Endothelial cell of umbilical vein (primary cell): ENCODE measurements at regions not wholly inside any gene's neighbourhood (a gene's known extent, or its start where the extent isn't known, plus 50 kb on each side); places are given as distances from the start of the nearest gene placed in this dataset.

Experiments used
- BruUV-seq: library from RNA; stranded (reverse); fragments of 400-500 nt; replicated peaks from 2 replicates; lab custom pipeline; 2021; lab: Mats Ljungman, UMichigan
- CTCF ChIA-PET: fragments of 300-600, 350-600 bp; sonication (Branson Sonifier 250); formaldehyde crosslinking; loops from one replicate; lab custom pipeline; 2021; ENCODE audit warnings: antibody characterized with exemption, inconsistent platforms; lab: Charles Lee
- POLR2A ChIA-PET: fragments of 300-600, 350-600 bp; sonication (Branson Sonifier 250); formaldehyde crosslinking; loops from one replicate; lab custom pipeline; 2021; ENCODE audit warnings: antibody characterized with exemption, inconsistent platforms; lab: Charles Lee
- DNase-seq: peaks from one replicate; pipeline ENCODE4 v3.0.0-alpha.2; 2011; ENCODE audit warnings: low read depth, low spot score
- FAIRE-seq: peaks from 2 replicates; lab custom pipeline; 2011; peaks lifted over from hg19 to GRCh38; lab: Jason Lieb, UNC
- H2AFZ ChIP-seq: 2 replicates; pipeline ENCODE4 v1.6.0; 2012; ENCODE audit warnings: low read depth, low read length, control low read depth, inconsistent platforms
- H3K27ac ChIP-seq: 2 replicates; pipeline ENCODE4 v1.5.1; 2011; ENCODE audit warnings: low read depth, mild to moderate bottlenecking, control low read depth, low read length, moderate library complexity; ENCODE audit not compliant: insufficient read depth
- H3K27me3 ChIP-seq, 2 experiments: 2 replicates each; pipeline versions ENCODE4 v1.6.0 to v1.6.1; 2011; ENCODE audit warnings: low read length in 2 of 2, mixed read lengths in 1 of 2; ENCODE audit not compliant: control insufficient read depth in 2 of 2, insufficient read depth in 2 of 2
- H3K36me3 ChIP-seq, 2 experiments: 2 replicates in 1 of 2; 3 replicates in 1 of 2; pipeline ENCODE4 v1.5.1; 2011; ENCODE audit warnings: low read length in 2 of 2, mild to moderate bottlenecking in 1 of 2, moderate library complexity in 1 of 2; ENCODE audit not compliant: control insufficient read depth in 2 of 2, insufficient read depth in 2 of 2; ENCODE audit errors: extremely low read depth in 1 of 2
- H3K4me1 ChIP-seq: 3 replicates; pipeline ENCODE4 v1.5.1; 2011; ENCODE audit warnings: mild to moderate bottlenecking, low read length; ENCODE audit not compliant: control insufficient read depth, insufficient read depth; ENCODE audit errors: extremely low read depth
- H3K4me2 ChIP-seq: 2 replicates; pipeline ENCODE4 v1.6.1; 2011; ENCODE audit warnings: low read length, control low read depth, mixed read lengths; ENCODE audit not compliant: insufficient read depth
- H3K4me3 ChIP-seq, 3 experiments: fragments of 200-600 bp in 1 of 3; sonication (generic), shearing (Covaris generic) in 1 of 3; replicated peaks in 1 of 3; 2 replicates each; pipeline ENCODE4 v1.5.1; 2011 to 2016; ENCODE audit warnings: control low read depth in 3 of 3, low read length in 3 of 3, mild to moderate bottlenecking in 2 of 3, inconsistent platforms in 1 of 3, low read depth in 1 of 3, moderate library complexity in 1 of 3; ENCODE audit not compliant: insufficient read depth in 1 of 3
- H3K79me2 ChIP-seq: 2 replicates; pipeline ENCODE4 v1.6.0; 2012; ENCODE audit warnings: low read length, inconsistent platforms; ENCODE audit not compliant: control insufficient read depth, insufficient read depth
- H3K9ac ChIP-seq: replicated peaks from 2 replicates; pipeline ENCODE3; 2011; ENCODE audit warnings: low read length, control low read depth; ENCODE audit not compliant: insufficient read depth; ENCODE audit errors: extremely low read depth
- H3K9me1 ChIP-seq: replicated peaks from 3 replicates; pipeline ENCODE4 v1.6.0; 2011; ENCODE audit warnings: mild to moderate bottlenecking, low read length; ENCODE audit not compliant: control insufficient read depth, insufficient read depth; ENCODE audit errors: extremely low read depth
- H3K9me3 ChIP-seq: replicated peaks from 2 replicates; pipeline ENCODE4 v1.5.1; 2012; ENCODE audit warnings: low read length, inconsistent platforms; ENCODE audit not compliant: control insufficient read depth, insufficient read depth
- H4K20me1 ChIP-seq: replicated peaks from 2 replicates; pipeline ENCODE3; 2011; ENCODE audit warnings: mild to moderate bottlenecking, low read length; ENCODE audit not compliant: control insufficient read depth, insufficient read depth; ENCODE audit errors: extremely low read depth
- EZH2 ChIP-seq: IDR thresholded peaks from 2 replicates; pipeline ENCODE4 v1.6.1; 2012; ENCODE audit warnings: borderline replicate concordance, low read depth, mild to moderate bottlenecking, moderate library complexity, low read length, inconsistent platforms; ENCODE audit not compliant: severe bottlenecking
- FOS ChIP-seq: IDR thresholded peaks from 2 replicates; pipeline ENCODE4 v1.6.1; 2011; ENCODE audit warnings: mild to moderate bottlenecking, low read length, moderate library complexity, borderline replicate concordance; ENCODE audit not compliant: insufficient read depth
- GATA2 ChIP-seq: IDR thresholded peaks from 2 replicates; pipeline ENCODE4 v1.7.0; 2011; ENCODE audit warnings: low read depth, mild to moderate bottlenecking, moderate library complexity, mixed read lengths, low read length; ENCODE audit not compliant: insufficient read length, insufficient read depth
- JUN ChIP-seq: IDR thresholded peaks from 2 replicates; pipeline ENCODE4 v1.6.1; 2011; ENCODE audit warnings: borderline replicate concordance, low read depth; ENCODE audit not compliant: insufficient read length, insufficient read depth
- MYC ChIP-seq: IDR thresholded peaks from one replicate; pipeline ENCODE4 v1.6.1; 2011; ENCODE audit warnings: mild to moderate bottlenecking, low read depth, low read length
- POLR2A ChIP-seq: IDR thresholded peaks from 2 replicates; pipeline ENCODE4 v1.6.1; 2012; ENCODE audit warnings: low read depth, mild to moderate bottlenecking, control low read depth, low read length
- POLR2AphosphoS5 ChIP-seq: IDR thresholded peaks from 2 replicates; pipeline ENCODE4 v1.6.1; 2012; ENCODE audit warnings: low read depth, mild to moderate bottlenecking, control low read depth, low read length, moderate library complexity; ENCODE audit not compliant: insufficient read depth
- dilution Hi-C: fragments of 300-500 bp; cut with MboI; formaldehyde crosslinking; loops from one replicate; pipeline ENCODE4 v1.15.0; 2019; ENCODE audit warnings: low sequenced_read_pairs; ENCODE audit not compliant: extremely low pct_ligation_motif_present
- intact Hi-C: fragments of 100-400 bp; cut with micrococcal nuclease; formaldehyde crosslinking; loops from one replicate; pipeline ENCODE4 v1.10.0; 2022
- TF ChIP-seq, protein P1 (sequence below): IDR thresholded peaks from 2 replicates; pipeline ENCODE4 v1.6.1; 2011; ENCODE audit not compliant: insufficient read depth, insufficient read length
- TF ChIP-seq, protein P2 (sequence below), 2 donors: IDR thresholded peaks; 1 replicate in 1 of 2; 2 replicates in 1 of 2; pipeline ENCODE4 v1.5.1; 2011; ENCODE audit warnings: low read length in 2 of 2, mild to moderate bottlenecking in 2 of 2, moderate library complexity in 2 of 2, control low read depth in 1 of 2, inconsistent platforms in 1 of 2, low read depth in 1 of 2; ENCODE audit not compliant: insufficient read depth in 1 of 2; ENCODE audit errors: extremely low read depth in 1 of 2

DNA sequence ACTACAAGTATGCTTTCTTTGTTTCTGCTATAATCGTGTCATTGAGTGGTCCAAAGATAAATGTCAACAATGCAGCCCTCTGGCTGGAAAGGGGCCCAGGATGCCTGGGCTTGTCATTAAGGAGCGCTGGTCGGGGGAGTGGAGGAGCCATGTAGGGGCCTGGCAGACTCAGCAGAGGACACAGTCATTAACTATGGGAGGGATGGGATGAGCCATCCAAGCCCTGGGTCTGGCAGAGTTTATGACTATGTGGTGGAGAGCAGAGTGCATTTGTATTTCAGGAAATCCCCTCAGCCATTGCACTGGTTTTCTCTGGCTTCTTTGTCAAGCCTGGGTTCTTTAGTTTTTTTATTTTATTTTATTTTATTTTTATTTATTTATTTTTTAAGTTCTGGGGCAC is 243.1 kb downstream of the C12orf75 start:
- ChIA-PET CTCF (no interaction called here), POLR2A (no interaction called here)
- BruUV-seq = no TSS peak
- intact Hi-C loops = no loop called here
- no peaks in the 10 kb centered on the region for H3K9me3 ChIP-seq
- no peak overlapping the region for H3K9ac ChIP-seq
- H3K27me3 ChIP-seq = no peaks in the 10 kb centered on the region
- no peak overlapping the region for H3K4me3 ChIP-seq
- no peak for DNase-seq
- FAIRE-seq = no peak
- no peak overlapping the region for H3K4me2 ChIP-seq
- H3K4me1 ChIP-seq = peaks cover 19% of the 10 kb centered on the region
- peaks cover 13 to 16% of the 10 kb centered on the region in 2 experiments for H3K36me3 ChIP-seq
- no peak overlapping the region for H2AFZ ChIP-seq
- no peak overlapping the region for H3K27ac ChIP-seq
- no peaks in the 10 kb centered on the region for H4K20me1 ChIP-seq
- dilution Hi-C loops = no loop called here
- H3K9me1 ChIP-seq = no peaks in the 10 kb centered on the region
- no peaks in the 10 kb centered on the region for H3K79me2 ChIP-seq
- TF ChIP-seq JUN = no peak
- no peak for TF ChIP-seq POLR2A
- no peak for TF ChIP-seq POLR2AphosphoS5
- no peak for TF ChIP-seq EZH2
- no peak for TF ChIP-seq MYC
- TF ChIP-seq FOS = no peak
- no peak for TF ChIP-seq GATA2
- TF ChIP-seq, protein P1, sequence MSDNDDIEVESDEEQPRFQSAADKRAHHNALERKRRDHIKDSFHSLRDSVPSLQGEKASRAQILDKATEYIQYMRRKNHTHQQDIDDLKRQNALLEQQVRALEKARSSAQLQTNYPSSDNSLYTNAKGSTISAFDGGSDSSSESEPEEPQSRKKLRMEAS = no peak
- TF ChIP-seq, protein P2, sequence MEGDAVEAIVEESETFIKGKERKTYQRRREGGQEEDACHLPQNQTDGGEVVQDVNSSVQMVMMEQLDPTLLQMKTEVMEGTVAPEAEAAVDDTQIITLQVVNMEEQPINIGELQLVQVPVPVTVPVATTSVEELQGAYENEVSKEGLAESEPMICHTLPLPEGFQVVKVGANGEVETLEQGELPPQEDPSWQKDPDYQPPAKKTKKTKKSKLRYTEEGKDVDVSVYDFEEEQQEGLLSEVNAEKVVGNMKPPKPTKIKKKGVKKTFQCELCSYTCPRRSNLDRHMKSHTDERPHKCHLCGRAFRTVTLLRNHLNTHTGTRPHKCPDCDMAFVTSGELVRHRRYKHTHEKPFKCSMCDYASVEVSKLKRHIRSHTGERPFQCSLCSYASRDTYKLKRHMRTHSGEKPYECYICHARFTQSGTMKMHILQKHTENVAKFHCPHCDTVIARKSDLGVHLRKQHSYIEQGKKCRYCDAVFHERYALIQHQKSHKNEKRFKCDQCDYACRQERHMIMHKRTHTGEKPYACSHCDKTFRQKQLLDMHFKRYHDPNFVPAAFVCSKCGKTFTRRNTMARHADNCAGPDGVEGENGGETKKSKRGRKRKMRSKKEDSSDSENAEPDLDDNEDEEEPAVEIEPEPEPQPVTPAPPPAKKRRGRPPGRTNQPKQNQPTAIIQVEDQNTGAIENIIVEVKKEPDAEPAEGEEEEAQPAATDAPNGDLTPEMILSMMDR (IDR thresholded peaks at IDR 0.05; ENCODE audit: extremely low read depth in 1 of 2, insufficient read depth in 1 of 2, low read depth in 1 of 2, low read length in 2 of 2) = no peak
